HAP-1 (cell line): ENCODE measurements at regions not wholly inside any gene's neighbourhood (a gene's known extent, or its start where the extent isn't known, plus 50 kb on each side); places are given as distances from the start of the nearest gene placed in this dataset.

Source experiments
- DNase-seq, 2 experiments: peaks; one replicate each; pipeline ENCODE4 v3.0.0-alpha.2; 2016 to 2020; ENCODE audit warnings: low spot score in 2 of 2
- H3K27me3 ChIP-seq: fragments of 250-450 bp; sonication (Bioruptor Pico); 2 replicates; pipeline ENCODE4 v1.5.1; 2020; ENCODE audit warnings: low read depth, mild to moderate bottlenecking, moderate library complexity
- H3K36me3 ChIP-seq: fragments of 250-450 bp; sonication (Bioruptor Pico); replicated peaks from 2 replicates; pipeline ENCODE4 v1.5.1; 2020; ENCODE audit warnings: mild to moderate bottlenecking
- H3K4me1 ChIP-seq: fragments of 250-450 bp; sonication (Bioruptor Pico); 2 replicates; pipeline ENCODE4 v1.5.1; 2020; ENCODE audit warnings: mild to moderate bottlenecking
- H3K4me3 ChIP-seq: fragments of 250-450 bp; sonication (Bioruptor Pico); 2 replicates; pipeline ENCODE4 v1.5.1; 2020; ENCODE audit warnings: mild to moderate bottlenecking, moderate library complexity
- H3K9me3 ChIP-seq: fragments of 250-450 bp; sonication (Bioruptor Pico); 2 replicates; pipeline ENCODE4 v1.5.1; 2020; ENCODE audit warnings: mild to moderate bottlenecking, moderate library complexity
- in situ Hi-C: fragments of 300-500 bp; cut with MboI; formaldehyde crosslinking; loops from 3 replicates; pipeline ENCODE4 v1.14.3; 2020; ENCODE audit warnings: low sequenced_read_pairs, inconsistent platforms, mixed read lengths

- H3K36me3 ChIP-seq, result no peaks in the 10 kb centered on the region
- in situ Hi-C loops, result no loop called here
- no peaks in the 10 kb centered on the region for H3K27me3 ChIP-seq
- H3K4me3 ChIP-seq, result no peak overlapping the region
- DNase-seq, result no peak
- H3K9me3 ChIP-seq, result no peaks in the 10 kb centered on the region
- no peaks in the 10 kb centered on the region for H3K4me1 ChIP-seq
Measured at GRCh38 chr14:48456051-48456450, 780.6 kb upstream of the MDGA2 start.

- in situ Hi-C loops, result no loop called here
- no peak for DNase-seq
Measured at GRCh38 chr14:48454887-48455286, 779.5 kb upstream of the MDGA2 start.

GRCh38 chr14:48452437-48452995 is 777.1 kb upstream of the MDGA2 start:
- DNase-seq, result no peak
- H3K4me3 ChIP-seq, result no peak overlapping the region
- H3K9me3 ChIP-seq, result no peaks in the 10 kb centered on the region
- H3K4me1 ChIP-seq, result no peaks in the 10 kb centered on the region
- H3K27me3 ChIP-seq, result no peaks in the 10 kb centered on the region
- in situ Hi-C loops, result no loop called here
- H3K36me3 ChIP-seq, result no peaks in the 10 kb centered on the region

More at GRCh38 chr14:48454887-48455286, 779.5 kb upstream of the MDGA2 start:
- Histone ChIP-seq H3K4me3 (no peak overlapping the region), H3K27me3 (no peaks in the 10 kb centered on the region), H3K9me3 (no peaks in the 10 kb centered on the region), H3K4me1 (no peaks in the 10 kb centered on the region), H3K36me3 (no peaks in the 10 kb centered on the region)

- in situ Hi-C loops, result no loop called here
- H3K4me3 ChIP-seq, result no peak overlapping the region
- H3K36me3 ChIP-seq, result no peaks in the 10 kb centered on the region
- H3K9me3 ChIP-seq, result no peaks in the 10 kb centered on the region
- H3K4me1 ChIP-seq, result no peaks in the 10 kb centered on the region
- no peak for DNase-seq
- no peaks in the 10 kb centered on the region for H3K27me3 ChIP-seq
Measured at GRCh38 chr14:48435221-48435620, 759.8 kb upstream of the MDGA2 start.

- in situ Hi-C loops, result no loop called here
Measured at GRCh38 chr14:48430805-48431204, 755.4 kb upstream of the MDGA2 start.

GRCh38 chr14:48429512-48429911 is 754.1 kb upstream of the MDGA2 start:
- H3K4me3 ChIP-seq, result no peak overlapping the region
- H3K27me3 ChIP-seq, result no peaks in the 10 kb centered on the region
- in situ Hi-C loops, result no loop called here
- no peak for DNase-seq
- H3K9me3 ChIP-seq, result no peaks in the 10 kb centered on the region
- no peaks in the 10 kb centered on the region for H3K4me1 ChIP-seq
- no peaks in the 10 kb centered on the region for H3K36me3 ChIP-seq

More at GRCh38 chr14:48430805-48431204, 755.4 kb upstream of the MDGA2 start:
- H3K4me3 ChIP-seq, result no peak overlapping the region
- DNase-seq, result no peak
- H3K27me3 ChIP-seq, result no peaks in the 10 kb centered on the region
- H3K9me3 ChIP-seq, result no peaks in the 10 kb centered on the region
- no peaks in the 10 kb centered on the region for H3K36me3 ChIP-seq
- H3K4me1 ChIP-seq, result no peaks in the 10 kb centered on the region

GRCh38 chr14:48417715-48418500 is 742.5 kb upstream of the MDGA2 start:
- Histone ChIP-seq H3K4me1 (no peaks in the 10 kb centered on the region), H3K9me3 (no peaks in the 10 kb centered on the region), H3K4me3 (no peak overlapping the region), H3K36me3 (no peaks in the 10 kb centered on the region), H3K27me3 (no peaks in the 10 kb centered on the region)
- DNase-seq, result no peak
- in situ Hi-C loops, result no loop called here

- no peaks in the 10 kb centered on the region for H3K9me3 ChIP-seq
- in situ Hi-C loops, result no loop called here
- H3K4me3 ChIP-seq, result no peak overlapping the region
- H3K4me1 ChIP-seq, result no peaks in the 10 kb centered on the region
- DNase-seq, result no peak
- H3K27me3 ChIP-seq, result no peaks in the 10 kb centered on the region
- H3K36me3 ChIP-seq, result no peaks in the 10 kb centered on the region
Measured at GRCh38 chr14:48401321-48401720, 725.9 kb upstream of the MDGA2 start.

GRCh38 chr14:48398675-48399282 is 723.4 kb upstream of the MDGA2 start:
- H3K9me3 ChIP-seq, result no peaks in the 10 kb centered on the region
- no peaks in the 10 kb centered on the region for H3K27me3 ChIP-seq
- no peak overlapping the region for H3K4me3 ChIP-seq
- H3K4me1 ChIP-seq, result no peaks in the 10 kb centered on the region
- DNase-seq, result peak; percentile 9 to 47
- in situ Hi-C loops, result no loop called here
- H3K36me3 ChIP-seq, result no peaks in the 10 kb centered on the region

GRCh38 chr14:48391661-48392060 is 716.3 kb upstream of the MDGA2 start:
- no peaks in the 10 kb centered on the region for H3K36me3 ChIP-seq
- H3K4me1 ChIP-seq, result no peaks in the 10 kb centered on the region
- in situ Hi-C loops, result no loop called here
- no peak for DNase-seq
- H3K4me3 ChIP-seq, result no peak overlapping the region
- no peaks in the 10 kb centered on the region for H3K9me3 ChIP-seq
- H3K27me3 ChIP-seq, result no peaks in the 10 kb centered on the region

GRCh38 chr14:48390346-48390745 is 714.9 kb upstream of the MDGA2 start:
- in situ Hi-C loops, result no loop called here
- H3K4me3 ChIP-seq, result no peak overlapping the region
- no peaks in the 10 kb centered on the region for H3K9me3 ChIP-seq
- no peaks in the 10 kb centered on the region for H3K27me3 ChIP-seq
- no peaks in the 10 kb centered on the region for H3K4me1 ChIP-seq
- no peaks in the 10 kb centered on the region for H3K36me3 ChIP-seq
- no peak for DNase-seq

GRCh38 chr14:48384821-48385220 is 709.4 kb upstream of the MDGA2 start:
- no peak for DNase-seq
- in situ Hi-C loops, result no loop called here
- H3K36me3 ChIP-seq, result no peaks in the 10 kb centered on the region
- H3K4me1 ChIP-seq, result no peaks in the 10 kb centered on the region
- H3K27me3 ChIP-seq, result no peaks in the 10 kb centered on the region
- H3K9me3 ChIP-seq, result no peaks in the 10 kb centered on the region
- H3K4me3 ChIP-seq, result no peak overlapping the region

- in situ Hi-C loops, result no loop called here
- no peak overlapping the region for H3K4me3 ChIP-seq
- no peaks in the 10 kb centered on the region for H3K4me1 ChIP-seq
- H3K27me3 ChIP-seq, result no peaks in the 10 kb centered on the region
- H3K9me3 ChIP-seq, result no peaks in the 10 kb centered on the region
- H3K36me3 ChIP-seq, result no peaks in the 10 kb centered on the region
- DNase-seq, result no peak
Measured at GRCh38 chr14:48382961-48383360, 707.6 kb upstream of the MDGA2 start.

GRCh38 chr14:48378541-48378940 is 703.1 kb upstream of the MDGA2 start:
- no peak for DNase-seq
- Histone ChIP-seq H3K9me3 (no peaks in the 10 kb centered on the region), H3K4me1 (no peaks in the 10 kb centered on the region), H3K27me3 (no peaks in the 10 kb centered on the region), H3K4me3 (no peak overlapping the region), H3K36me3 (no peaks in the 10 kb centered on the region)
- in situ Hi-C loops, result no loop called here
